ENCODE measurements at regions not wholly inside any gene's neighbourhood (a gene's known extent, or its start where the extent isn't known, plus 50 kb on each side); places are given as distances from the start of the nearest gene placed in this dataset.

DNA sequence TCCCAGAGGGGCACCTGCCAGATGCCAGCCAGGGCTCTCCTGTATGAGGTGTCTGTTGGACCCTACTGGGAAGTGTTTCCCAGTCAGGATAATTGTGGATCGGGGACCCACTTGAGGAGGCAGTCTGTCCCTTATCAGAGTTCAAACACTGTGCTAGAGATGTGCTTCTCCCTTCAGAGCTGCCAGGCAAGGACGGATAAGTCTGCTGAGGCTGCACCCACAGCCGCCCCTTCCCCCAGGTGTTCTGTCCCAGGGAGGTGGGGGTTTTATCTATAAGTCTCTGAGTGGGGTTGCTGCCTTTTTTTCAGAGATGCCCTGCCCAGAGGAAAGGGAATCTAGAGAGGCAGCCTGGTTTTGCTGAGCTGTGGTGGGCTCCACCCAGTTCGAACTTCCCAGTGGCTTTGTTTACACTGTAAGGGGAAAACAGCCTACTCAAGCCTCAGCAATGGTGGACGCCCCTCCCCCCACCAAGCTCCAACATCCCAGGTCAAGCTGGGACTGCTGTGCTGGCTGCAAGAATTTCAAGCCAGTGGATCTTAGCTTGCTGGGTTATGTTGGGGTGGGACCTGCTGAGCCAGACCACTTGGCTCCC, 324.0 kb upstream of the SETBP1 start:
- TF ChIP-seq, protein P1, sequence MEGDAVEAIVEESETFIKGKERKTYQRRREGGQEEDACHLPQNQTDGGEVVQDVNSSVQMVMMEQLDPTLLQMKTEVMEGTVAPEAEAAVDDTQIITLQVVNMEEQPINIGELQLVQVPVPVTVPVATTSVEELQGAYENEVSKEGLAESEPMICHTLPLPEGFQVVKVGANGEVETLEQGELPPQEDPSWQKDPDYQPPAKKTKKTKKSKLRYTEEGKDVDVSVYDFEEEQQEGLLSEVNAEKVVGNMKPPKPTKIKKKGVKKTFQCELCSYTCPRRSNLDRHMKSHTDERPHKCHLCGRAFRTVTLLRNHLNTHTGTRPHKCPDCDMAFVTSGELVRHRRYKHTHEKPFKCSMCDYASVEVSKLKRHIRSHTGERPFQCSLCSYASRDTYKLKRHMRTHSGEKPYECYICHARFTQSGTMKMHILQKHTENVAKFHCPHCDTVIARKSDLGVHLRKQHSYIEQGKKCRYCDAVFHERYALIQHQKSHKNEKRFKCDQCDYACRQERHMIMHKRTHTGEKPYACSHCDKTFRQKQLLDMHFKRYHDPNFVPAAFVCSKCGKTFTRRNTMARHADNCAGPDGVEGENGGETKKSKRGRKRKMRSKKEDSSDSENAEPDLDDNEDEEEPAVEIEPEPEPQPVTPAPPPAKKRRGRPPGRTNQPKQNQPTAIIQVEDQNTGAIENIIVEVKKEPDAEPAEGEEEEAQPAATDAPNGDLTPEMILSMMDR (IDR thresholded peaks at IDR 0.05), result no peak
- TF ChIP-seq POLR2A (IDR thresholded peaks at IDR 0.05), result no peak
